ENCODE measurements at regions not wholly inside any gene's neighbourhood (a gene's known extent, or its start where the extent isn't known, plus 50 kb on each side); places are given as distances from the start of the nearest gene placed in this dataset.

GRCh38 chr9:90446200-90446948 lies 196.2 kb downstream of the DIRAS2 start:
- Histone ChIP-seq H3K9me3 (ENCODE audit: low read depth) (no peaks in the 10 kb centered on the region), H3K36me3 (replicated peaks; ENCODE audit: insufficient read depth, low read depth) (no peaks in the 10 kb centered on the region), H3K4me3 (no peak overlapping the region), H4K20me1 (ENCODE audit: insufficient read depth, poor library complexity, severe bottlenecking) (no peaks in the 10 kb centered on the region), H3K27me3 (no peaks in the 10 kb centered on the region), H3K4me2 (no peak overlapping the region), H2AFZ (no peak overlapping the region), H3K9me2 (replicated peaks; ENCODE audit: insufficient read depth) (no peaks in the 10 kb centered on the region), H3K27ac (no peak overlapping the region), H3K4me1 (ENCODE audit: insufficient read depth) (no peaks in the 10 kb centered on the region), H3K79me2 (no peaks in the 10 kb centered on the region)
- no peak for TF ChIP-seq EZH2 (IDR thresholded peaks at IDR 0.05; ENCODE audit: borderline replicate concordance)
- no peak for TF ChIP-seq EZH2phosphoT487 (IDR thresholded peaks at IDR 0.05; ENCODE audit: low read depth, severe bottlenecking, unreplicated experiment)
- no peak for TF ChIP-seq CTCF (IDR thresholded peaks at IDR 0.05; ENCODE audit: poor library complexity)
- WGBS (ENCODE audit: low lambda C conversion rate, missing lambda C conversion rate), result 77% methylated on average over 7 of the region's 7 CpGs
- DNase-seq (ENCODE audit: low spot score), result no peak

GRCh38 chr9:90447773-90448172 lies 194.9 kb downstream of the DIRAS2 start:
- no peaks in the 10 kb centered on the region for H3K36me3 ChIP-seq (replicated peaks; ENCODE audit: insufficient read depth, low read depth)
- no peaks in the 10 kb centered on the region for H3K9me2 ChIP-seq (replicated peaks; ENCODE audit: insufficient read depth)
- H3K79me2 ChIP-seq, result no peaks in the 10 kb centered on the region
- no peaks in the 10 kb centered on the region for H3K9me3 ChIP-seq (ENCODE audit: low read depth)
- no peak overlapping the region for H3K4me2 ChIP-seq
- no peak overlapping the region for H3K27ac ChIP-seq
- H2AFZ ChIP-seq, result no peak overlapping the region
- H3K27me3 ChIP-seq, result no peaks in the 10 kb centered on the region
- WGBS (ENCODE audit: low lambda C conversion rate, missing lambda C conversion rate), result 87% methylated on average over 4 of the region's 4 CpGs
- no peaks in the 10 kb centered on the region for H3K4me1 ChIP-seq (ENCODE audit: insufficient read depth)
- no peak for DNase-seq (ENCODE audit: low spot score)
- H4K20me1 ChIP-seq (ENCODE audit: insufficient read depth, poor library complexity, severe bottlenecking), result no peaks in the 10 kb centered on the region
- TF ChIP-seq EZH2phosphoT487 (IDR thresholded peaks at IDR 0.05; ENCODE audit: low read depth, severe bottlenecking, unreplicated experiment) (no peak), CTCF (IDR thresholded peaks at IDR 0.05; ENCODE audit: poor library complexity) (no peak), EZH2 (IDR thresholded peaks at IDR 0.05; ENCODE audit: borderline replicate concordance) (no peak)
- no peak overlapping the region for H3K4me3 ChIP-seq

GRCh38 chr9:90449213-90449925 lies 193.3 kb downstream of the DIRAS2 start:
- WGBS (ENCODE audit: low lambda C conversion rate, missing lambda C conversion rate), result 64% methylated on average over 4 of the region's 4 CpGs
- no peak overlapping the region for H2AFZ ChIP-seq
- no peak overlapping the region for H3K4me3 ChIP-seq
- H3K9me3 ChIP-seq (ENCODE audit: low read depth), result no peaks in the 10 kb centered on the region
- no peaks in the 10 kb centered on the region for H4K20me1 ChIP-seq (ENCODE audit: insufficient read depth, poor library complexity, severe bottlenecking)
- H3K9me2 ChIP-seq (replicated peaks; ENCODE audit: insufficient read depth), result no peaks in the 10 kb centered on the region
- TF ChIP-seq EZH2 (IDR thresholded peaks at IDR 0.05; ENCODE audit: borderline replicate concordance), result no peak
- TF ChIP-seq EZH2phosphoT487 (IDR thresholded peaks at IDR 0.05; ENCODE audit: low read depth, severe bottlenecking, unreplicated experiment), result no peak
- TF ChIP-seq CTCF (IDR thresholded peaks at IDR 0.05; ENCODE audit: poor library complexity), result no peak
- no peak overlapping the region for H3K4me2 ChIP-seq
- no peaks in the 10 kb centered on the region for H3K79me2 ChIP-seq
- H3K27me3 ChIP-seq, result no peaks in the 10 kb centered on the region
- no peaks in the 10 kb centered on the region for H3K36me3 ChIP-seq (replicated peaks; ENCODE audit: insufficient read depth, low read depth)
- H3K4me1 ChIP-seq (ENCODE audit: insufficient read depth), result no peaks in the 10 kb centered on the region
- H3K27ac ChIP-seq, result no peak overlapping the region
- no peak for DNase-seq (ENCODE audit: low spot score)

Data from hepatocyte (in vitro differentiated cells).